GM23338 (cell line): ENCODE measurements at regions not wholly inside any gene's neighbourhood (a gene's known extent, or its start where the extent isn't known, plus 50 kb on each side); places are given as distances from the start of the nearest gene placed in this dataset.

Experiments used
- ATAC-seq: fragments of 200-7000 bp; cut with Tn5 transposase; 3 replicates; pipeline ENCODE4 v1.9.1; 2020
- DNase-seq: peaks from one replicate; pipeline ENCODE4 v3.0.0-alpha.2; 2015; ENCODE audit warnings: low spot score
- H2AFZ ChIP-seq: fragments of 200-600 bp; sonication (generic); 2 replicates; pipeline ENCODE4 v1.8.0; 2016; ENCODE audit warnings: antibody characterized with exemption, mild to moderate bottlenecking, moderate library complexity
- H3F3A ChIP-seq: fragments of 200-600 bp; sonication (generic); replicated peaks from 2 replicates; pipeline ENCODE4 v1.8.0; 2017; ENCODE audit warnings: antibody characterized with exemption, mixed run types, low read depth
- H3K27ac ChIP-seq: fragments of 200-600 bp; sonication (generic); 2 replicates; pipeline ENCODE4 v1.6.1; 2016; ENCODE audit warnings: low read depth
- H3K27me3 ChIP-seq: fragments of 200-600 bp; sonication (generic); 2 replicates; pipeline ENCODE4 v1.8.0; 2016; ENCODE audit warnings: mild to moderate bottlenecking, mixed run types, moderate library complexity; ENCODE audit not compliant: insufficient read depth
- H3K36me3 ChIP-seq: fragments of 200-600 bp; sonication (generic); 2 replicates; pipeline ENCODE4 v1.8.0; 2016; ENCODE audit warnings: mild to moderate bottlenecking; ENCODE audit not compliant: insufficient read depth
- H3K4me1 ChIP-seq: fragments of 200-600 bp; sonication (generic); 2 replicates; pipeline ENCODE4 v1.8.0; 2016; ENCODE audit warnings: mild to moderate bottlenecking, moderate library complexity; ENCODE audit not compliant: insufficient read depth
- H3K4me2 ChIP-seq: fragments of 200-600 bp; sonication (generic); 2 replicates; pipeline ENCODE4 v1.7.1; 2017; ENCODE audit warnings: mixed run types
- H3K4me3 ChIP-seq: fragments of 200-600 bp; sonication (generic); 2 replicates; pipeline ENCODE4 v1.6.1; 2016; ENCODE audit warnings: mixed run types
- H3K79me2 ChIP-seq: fragments of 200-600 bp; sonication (generic); replicated peaks from 2 replicates; pipeline ENCODE4 v1.8.0; 2017; ENCODE audit warnings: mild to moderate bottlenecking; ENCODE audit not compliant: insufficient read depth
- H3K9me2 ChIP-seq: fragments of 200-600 bp; sonication (generic); 2 replicates; pipeline ENCODE4 v1.8.0; 2017; ENCODE audit not compliant: insufficient read depth
- H4K20me1 ChIP-seq: fragments of 200-600 bp; sonication (generic); replicated peaks from 2 replicates; pipeline ENCODE4 v1.8.0; 2017; ENCODE audit warnings: mild to moderate bottlenecking; ENCODE audit not compliant: insufficient read depth
- H3K27ac Mint-ChIP-seq: 2 replicates; pipeline ENCODE4 v1.8.0; 2020; ENCODE audit warnings: inconsistent platforms, mild to moderate bottlenecking, moderate library complexity, mixed read lengths
- H3K27me3 Mint-ChIP-seq: 3 replicates; pipeline ENCODE4 v1.8.0; 2022; ENCODE audit warnings: low read depth, mild to moderate bottlenecking, moderate library complexity, mixed read lengths, inconsistent platforms; ENCODE audit not compliant: insufficient read depth, poor library complexity
- H3K36me3 Mint-ChIP-seq: 3 replicates; pipeline ENCODE4 v1.8.0; 2021; ENCODE audit warnings: low read depth, mild to moderate bottlenecking, inconsistent platforms, moderate library complexity, mixed read lengths
- H3K4me1 Mint-ChIP-seq: 3 replicates; pipeline ENCODE4 v1.8.0; 2020; ENCODE audit warnings: mild to moderate bottlenecking, inconsistent platforms, mixed read lengths
- H3K4me3 Mint-ChIP-seq: 3 replicates; pipeline ENCODE4 v1.8.0; 2021; ENCODE audit warnings: moderate library complexity, mild to moderate bottlenecking, inconsistent platforms, mixed read lengths
- H3K9me3 Mint-ChIP-seq: 3 replicates; pipeline ENCODE4 v1.8.0; 2020; ENCODE audit warnings: moderate library complexity, mild to moderate bottlenecking, inconsistent platforms, mixed read lengths
- CREB1 ChIP-seq: fragments of 250-450 bp; sonication (Bioruptor Pico); IDR thresholded peaks from 2 replicates; pipeline ENCODE4 v1.5.0; 2020; ENCODE audit warnings: low read depth, mild to moderate bottlenecking, moderate library complexity
- CTCF ChIP-seq, 2 experiments: fragments of 200-600 bp in 1 of 2; sonication (generic) in 1 of 2; conservative IDR thresholded peaks; 2 replicates each; pipeline versions ENCODE4 v1.5.1 to v1.6.1; 2016 to 2017; ENCODE audit warnings: antibody characterized with exemption in 2 of 2, low read depth in 2 of 2, mild to moderate bottlenecking in 2 of 2, moderate library complexity in 1 of 2
- EZH2phosphoT487 ChIP-seq: fragments of 200-600 bp; sonication (generic); IDR thresholded peaks from one replicate; pipeline ENCODE4 v1.8.1; 2018; ENCODE audit warnings: antibody characterized with exemption; ENCODE audit not compliant: unreplicated experiment
- JUNB ChIP-seq: IDR thresholded peaks from one replicate; pipeline ENCODE4 v1.6.1; 2016; ENCODE audit warnings: antibody characterized with exemption; ENCODE audit not compliant: unreplicated experiment
- POLR2AphosphoS5 ChIP-seq: IDR thresholded peaks from 2 replicates; pipeline ENCODE4 v1.6.1; 2016; ENCODE audit warnings: antibody characterized with exemption, low read depth
- STAT1 ChIP-seq: IDR thresholded peaks from one replicate; pipeline ENCODE4 v1.6.1; 2016; ENCODE audit warnings: antibody characterized with exemption; ENCODE audit not compliant: unreplicated experiment
- ZNF114 ChIP-seq: fragments of 250-450 bp; sonication (Bioruptor Pico); IDR thresholded peaks from 2 replicates; pipeline ENCODE4 v1.5.0; 2020; ENCODE audit warnings: mild to moderate bottlenecking, moderate library complexity
- ZNF462 ChIP-seq: fragments of 250-450 bp; sonication (Bioruptor Pico); IDR thresholded peaks from 2 replicates; pipeline ENCODE4 v1.5.0; 2020; ENCODE audit warnings: mild to moderate bottlenecking, moderate library complexity

GRCh38 chr22:44436736-44437135 is 61.3 kb downstream of the RTL6 start:
- Histone ChIP-seq H2AFZ (no peak overlapping the region), H3K4me2 (no peak overlapping the region), H3K27ac (no peak overlapping the region), H4K20me1 (no peaks in the 10 kb centered on the region), H3F3A (no peaks in the 10 kb centered on the region), H3K9me2 (0 out of 2 replicates have a peak, but pooled peaks cover 2% of the 10 kb centered on the region), H3K79me2 (no peaks in the 10 kb centered on the region), H3K4me3 (no peak overlapping the region), H3K27me3 (no peaks in the 10 kb centered on the region), H3K4me1 (no peaks in the 10 kb centered on the region), H3K36me3 (no peaks in the 10 kb centered on the region)
- TF ChIP-seq CTCF (conservative IDR thresholded peaks at IDR 0.05; ENCODE audit: low read depth in 2 of 2) (no peak), EZH2phosphoT487 (no peak), JUNB (no peak)
- no peaks in the 10 kb centered on the region for H3K36me3 Mint-ChIP-seq
- peak overlapping the region; percentile 17; the same call in 1 of the 2 replicates for H3K27ac Mint-ChIP-seq
- no peaks in the 10 kb centered on the region; the same call in 2 of the 3 replicates for H3K9me3 Mint-ChIP-seq
- no peak overlapping the region for H3K4me3 Mint-ChIP-seq
- ATAC-seq (no peak), DNase-seq (no peak)
- peaks cover 6% of the 10 kb centered on the region for H3K27me3 Mint-ChIP-seq
- peaks cover 4% of the 10 kb centered on the region; the same call in 2 of the 3 replicates for H3K4me1 Mint-ChIP-seq

- Histone ChIP-seq H3K27me3 (no peaks in the 10 kb centered on the region), H3F3A (no peaks in the 10 kb centered on the region), H3K79me2 (no peaks in the 10 kb centered on the region), H3K4me2 (no peak overlapping the region), H3K27ac (no peak overlapping the region), H2AFZ (no peak overlapping the region), H3K4me1 (no peaks in the 10 kb centered on the region; the same call in 1 of the 2 replicates), H3K4me3 (no peak overlapping the region), H3K36me3 (no peaks in the 10 kb centered on the region), H3K9me2 (0 out of 2 replicates have a peak, but pooled peaks cover 2% of the 10 kb centered on the region), H4K20me1 (no peaks in the 10 kb centered on the region)
- Mint-ChIP-seq H3K9me3 (no peaks in the 10 kb centered on the region; the same call in 2 of the 3 replicates), H3K27me3 (peaks cover 2% of the 10 kb centered on the region), H3K4me1 (peaks cover 16% of the 10 kb centered on the region), H3K27ac (no peak overlapping the region), H3K4me3 (no peak overlapping the region), H3K36me3 (no peaks in the 10 kb centered on the region)
- ATAC-seq (no peak), DNase-seq (no peak)
- TF ChIP-seq JUNB (no peak), CTCF (conservative IDR thresholded peaks at IDR 0.05; ENCODE audit: low read depth in 2 of 2) (no peak), ZNF114 (CRISPR knock-in tag) (no peak), POLR2AphosphoS5 (no peak), STAT1 (no peak), EZH2phosphoT487 (no peak), ZNF462 (CRISPR knock-in tag) (no peak), CREB1 (CRISPR knock-in tag) (no peak)
These were observed 66.8 kb downstream of the RTL6 start for GRCh38 chr22:44431256-44431655.
